Neuronal stem cell (in vitro differentiated cells): ENCODE measurements at regions not wholly inside any gene's neighbourhood (a gene's known extent, or its start where the extent isn't known, plus 50 kb on each side); places are given as distances from the start of the nearest gene placed in this dataset.

Experiments used
- DNase-seq: peaks from one replicate; pipeline ENCODE4 v3.0.0-alpha.2; 2013; ENCODE audit warnings: low spot score
- H2AFZ ChIP-seq: one replicate; pipeline ENCODE4 v1.6.1; 2013; ENCODE audit warnings: mild to moderate bottlenecking, low read length, inconsistent platforms
- H2AK5ac ChIP-seq: 2 replicates; pipeline ENCODE4 v1.6.1; 2013; ENCODE audit warnings: low read depth, mild to moderate bottlenecking, inconsistent platforms, low read length, moderate library complexity, mixed read lengths
- H2BK120ac ChIP-seq: 2 replicates; pipeline ENCODE4 v1.6.1; 2013; ENCODE audit warnings: low read depth, mild to moderate bottlenecking, inconsistent platforms, low read length, moderate library complexity, mixed read lengths
- H2BK12ac ChIP-seq: one replicate; pipeline ENCODE4 v1.6.1; 2013; ENCODE audit warnings: low read length, inconsistent platforms
- H2BK15ac ChIP-seq: 2 replicates; pipeline ENCODE4 v1.6.1; 2013; ENCODE audit warnings: mild to moderate bottlenecking, low read length, inconsistent platforms, mixed read lengths
- H2BK5ac ChIP-seq: one replicate; pipeline ENCODE4 v1.6.1; 2013; ENCODE audit warnings: inconsistent platforms, mild to moderate bottlenecking, low read length, moderate library complexity
- H3K14ac ChIP-seq: one replicate; pipeline ENCODE4 v1.6.1; 2013; ENCODE audit warnings: low read length, inconsistent platforms
- H3K18ac ChIP-seq: 2 replicates; pipeline ENCODE4 v1.6.1; 2013; ENCODE audit warnings: low read length, inconsistent platforms
- H3K23ac ChIP-seq: 2 replicates; pipeline ENCODE4 v1.6.1; 2013; ENCODE audit warnings: low read depth, mild to moderate bottlenecking, mixed read lengths, low read length, inconsistent platforms; ENCODE audit not compliant: poor library complexity
- H3K27ac ChIP-seq: replicated peaks from 3 replicates; pipeline ENCODE4 v1.5.1; 2013; ENCODE audit warnings: low read length, inconsistent platforms
- H3K27me3 ChIP-seq, 3 experiments: 2 replicates each; pipeline ENCODE4 v1.6.1; 2013; ENCODE audit warnings: low read length in 3 of 3, mild to moderate bottlenecking in 2 of 3, inconsistent platforms in 1 of 3, low read depth in 1 of 3, mixed read lengths in 1 of 3, moderate library complexity in 1 of 3; ENCODE audit not compliant: control insufficient read depth in 3 of 3, insufficient read depth in 3 of 3
- H3K36me3 ChIP-seq, 2 donors: replicated peaks in 1 of 2; 2 replicates each; pipeline ENCODE4 v1.6.1; 2013; ENCODE audit warnings: low read length in 2 of 2; ENCODE audit not compliant: control insufficient read depth in 2 of 2, insufficient read depth in 2 of 2
- H3K4ac ChIP-seq: 2 replicates; pipeline ENCODE4 v1.6.1; 2013; ENCODE audit warnings: inconsistent platforms, mild to moderate bottlenecking, low read length, moderate library complexity
- H3K4me1 ChIP-seq, 2 donors: 1 replicate in 1 of 2; 2 replicates in 1 of 2; pipeline ENCODE4 v1.6.1; 2013; ENCODE audit warnings: low read length in 2 of 2, low read depth in 1 of 2; ENCODE audit not compliant: control insufficient read depth in 2 of 2, insufficient read depth in 1 of 2
- H3K4me2 ChIP-seq: one replicate; pipeline ENCODE4 v1.6.1; 2013; ENCODE audit warnings: mild to moderate bottlenecking, low read length, inconsistent platforms; ENCODE audit not compliant: insufficient read depth, poor library complexity, severe bottlenecking
- H3K4me3 ChIP-seq, 2 donors: 2 replicates each; pipeline ENCODE4 v1.5.1; 2013; ENCODE audit warnings: low read length in 2 of 2, mild to moderate bottlenecking in 2 of 2, inconsistent platforms in 1 of 2, moderate library complexity in 1 of 2
- H3K79me1 ChIP-seq: one replicate; pipeline ENCODE4 v1.6.1; 2013; ENCODE audit warnings: low read depth, mild to moderate bottlenecking, inconsistent platforms, low read length, moderate library complexity
- H3K9ac ChIP-seq: one replicate; pipeline ENCODE4 v1.6.1; 2013; ENCODE audit warnings: mild to moderate bottlenecking, low read depth, low read length, inconsistent platforms; ENCODE audit not compliant: poor library complexity
- H3K9me3 ChIP-seq, 2 donors: replicated peaks in 1 of 2; 2 replicates each; pipeline versions ENCODE3 to v1.6.1; 2013; ENCODE audit warnings: low read length in 2 of 2, mild to moderate bottlenecking in 2 of 2, inconsistent platforms in 1 of 2, low read depth in 1 of 2, mixed read lengths in 1 of 2, moderate library complexity in 1 of 2; ENCODE audit not compliant: control insufficient read depth in 2 of 2, insufficient read depth in 1 of 2
- H4K8ac ChIP-seq: one replicate; pipeline ENCODE4 v1.6.1; 2013; ENCODE audit warnings: low read depth, mild to moderate bottlenecking, inconsistent platforms, low read length, moderate library complexity
- H4K91ac ChIP-seq: one replicate; pipeline ENCODE4 v1.6.1; 2013; ENCODE audit warnings: low read length, low read depth, mild to moderate bottlenecking, inconsistent platforms; ENCODE audit not compliant: poor library complexity
- WGBS, 2 donors: extraction: QIAGEN DNeasy Blood & Tissue Kit; methylation state at CpG; one replicate each; pipeline ENCODE4 v1.1.7; 2013; ENCODE audit warnings: missing lambda C conversion rate in 2 of 2, mixed read lengths in 1 of 2; ENCODE audit not compliant: insufficient read length in 2 of 2, insufficient replicate concordance in 1 of 2; ENCODE audit errors: extremely low coverage in 2 of 2; 5-methylcytosine and 5-hydroxymethylcytosine counted together

- Histone ChIP-seq H4K8ac (peak overlapping the region; percentile 82), H2AK5ac (no peak overlapping the region), H2BK5ac (peak overlapping the region; percentile 13), H3K27me3 (no peaks in the 10 kb centered on the region), H3K27ac (no peak overlapping the region), H3K4me1 (no peaks in the 10 kb centered on the region), H3K36me3 (peaks cover 29 to 42% of the 10 kb centered on the region in 2 donors), H2BK120ac (peak overlapping the region; percentile 67), H3K9ac (peak overlapping the region; percentile 60), H3K4me3 (no peak overlapping the region), H3K9me3 (peaks cover 2 to 5% of the 10 kb centered on the region in 2 donors), H3K79me1 (peaks cover 15% of the 10 kb centered on the region), H3K4ac (no peak overlapping the region), H2BK15ac (no peak overlapping the region), H3K23ac (no peak overlapping the region), H3K18ac (no peak overlapping the region), H2BK12ac (peak overlapping the region; percentile 63), H3K14ac (peak overlapping the region; percentile 56), H2AFZ (no peak overlapping the region), H4K91ac (no peak overlapping the region), H3K4me2 (no peak overlapping the region)
- no peak for DNase-seq
- WGBS, 2 donors = no CpG with 5 or more reads among the region's 59 CpGs
These were observed 121.9 kb downstream of the RFLNA start for GRCh38 chr12:124416516-124417395.

- no peak overlapping the region for H3K4ac ChIP-seq
- no peak overlapping the region for H2AFZ ChIP-seq
- H2BK120ac ChIP-seq = no peak overlapping the region
- peak overlapping the region; percentile 60 for H3K23ac ChIP-seq
- H2BK12ac ChIP-seq = no peak overlapping the region
- H3K18ac ChIP-seq = peak overlapping the region; percentile 83
- H3K14ac ChIP-seq = no peak overlapping the region
- no peak overlapping the region for H3K27ac ChIP-seq
- peaks cover 2 to 5% of the 10 kb centered on the region in 2 donors for H3K9me3 ChIP-seq
- WGBS, 2 donors = no CpG with 5 or more reads among the region's 9 CpGs
- DNase-seq = no peak
- H2AK5ac ChIP-seq = no peak overlapping the region
- no peak overlapping the region for H2BK15ac ChIP-seq
- peak overlapping the region; percentile 9 for H2BK5ac ChIP-seq
- peak overlapping the region; percentile 84 for H3K9ac ChIP-seq
- peaks cover 22 to 30% of the 10 kb centered on the region in 2 donors for H3K36me3 ChIP-seq
- H3K4me3 ChIP-seq = no peak overlapping the region
- peaks cover 17% of the 10 kb centered on the region for H3K79me1 ChIP-seq
- H4K8ac ChIP-seq = no peak overlapping the region
- H3K27me3 ChIP-seq = no peaks in the 10 kb centered on the region
- H3K4me2 ChIP-seq = no peak overlapping the region
- H4K91ac ChIP-seq = no peak overlapping the region
- H3K4me1 ChIP-seq = peaks cover 14 to 15% of the 10 kb centered on the region in 2 donors
These were observed 120.2 kb downstream of the RFLNA start for GRCh38 chr12:124415064-124415463.

- no CpG with 5 or more reads among the region's 8 CpGs for WGBS, 2 donors
- Histone ChIP-seq H3K9me3 (peaks cover 2 to 5% of the 10 kb centered on the region in 2 donors), H3K14ac (no peak overlapping the region), H3K9ac (no peak overlapping the region), H2AK5ac (no peak overlapping the region), H3K27me3 (no peaks in the 10 kb centered on the region), H2BK5ac (peak overlapping the region; percentile 66), H4K8ac (no peak overlapping the region), H2BK120ac (no peak overlapping the region), H3K23ac (peak overlapping the region; percentile 55), H2BK12ac (no peak overlapping the region), H3K4ac (no peak overlapping the region), H3K4me2 (no peak overlapping the region), H2AFZ (no peak overlapping the region), H3K18ac (peak overlapping the region; percentile 57), H3K27ac (no peak overlapping the region), H3K79me1 (peaks cover 25% of the 10 kb centered on the region), H2BK15ac (no peak overlapping the region), H4K91ac (no peak overlapping the region), H3K4me1 (peaks cover 16% of the 10 kb centered on the region in 2 donors), H3K36me3 (peaks cover 16 to 20% of the 10 kb centered on the region in 2 donors), H3K4me3 (no peak overlapping the region)
- no peak for DNase-seq
These were observed 119.0 kb downstream of the RFLNA start for GRCh38 chr12:124413915-124414314.

GRCh38 chr12:124413401-124413800, 118.5 kb downstream of the RFLNA start:
- DNase-seq = no peak
- Histone ChIP-seq H3K36me3 (peaks cover 16 to 17% of the 10 kb centered on the region in 2 donors), H2BK12ac (no peak overlapping the region), H2AK5ac (no peak overlapping the region), H4K8ac (no peak overlapping the region), H3K4me2 (no peak overlapping the region), H2AFZ (no peak overlapping the region), H3K23ac (no peak overlapping the region), H3K18ac (peak overlapping the region; percentile 64), H2BK120ac (no peak overlapping the region), H2BK15ac (no peak overlapping the region), H3K4ac (no peak overlapping the region), H3K27ac (no peak overlapping the region), H3K4me3 (no peak overlapping the region), H3K14ac (peak overlapping the region; percentile 56), H3K9ac (peak overlapping the region; percentile 77), H3K4me1 (peaks cover 16% of the 10 kb centered on the region in 2 donors), H3K27me3 (no peaks in the 10 kb centered on the region), H4K91ac (peak overlapping the region; percentile 53), H2BK5ac (peak overlapping the region; percentile 75), H3K9me3 (peaks cover 2 to 5% of the 10 kb centered on the region in 2 donors), H3K79me1 (peaks cover 26% of the 10 kb centered on the region)
- no CpG with 5 or more reads among the region's 15 CpGs for WGBS, 2 donors
